ENCODE measurements at regions not wholly inside any gene's neighbourhood (a gene's known extent, or its start where the extent isn't known, plus 50 kb on each side); places are given as distances from the start of the nearest gene placed in this dataset.
"Not testable (repeated sequence)": the region's sequence is repeated elsewhere in the genome, so short reads cannot be mapped to it uniquely, and the experiment has no call there.

- DNase-seq = not testable (repeated sequence)
Measured at GRCh38 chr4:27075603-27076002, 215.0 kb downstream of the STIM2 start.

GRCh38 chr4:27078934-27079455 lies 218.4 kb downstream of the STIM2 start:
- DNase-seq = no peak

GRCh38 chr4:27081675-27082586 lies 221.3 kb downstream of the STIM2 start:
- DNase-seq = no peak

- no peak for DNase-seq
Measured at GRCh38 chr4:27082776-27083175, 222.1 kb downstream of the STIM2 start.

GRCh38 chr4:27084685-27085361 lies 224.2 kb downstream of the STIM2 start:
- peak; percentile 6 to 17 for DNase-seq

- DNase-seq = no peak
Measured at GRCh38 chr4:27085396-27085795, 224.8 kb downstream of the STIM2 start.

- DNase-seq = no peak
Measured at GRCh38 chr4:27087306-27088045, 226.8 kb downstream of the STIM2 start.

GRCh38 chr4:27088491-27088890 lies 227.8 kb downstream of the STIM2 start:
- DNase-seq = no peak

- DNase-seq = no peak
Measured at GRCh38 chr4:27089186-27089585, 228.5 kb downstream of the STIM2 start.

GRCh38 chr4:27090406-27090805 lies 229.8 kb downstream of the STIM2 start:
- no peak for DNase-seq

GRCh38 chr4:27094224-27094623 lies 233.6 kb downstream of the STIM2 start:
- DNase-seq = no peak

GRCh38 chr4:27094783-27095182 lies 234.1 kb downstream of the STIM2 start:
- no peak for DNase-seq

- no peak for DNase-seq
Measured at GRCh38 chr4:27096142-27096824, 235.6 kb downstream of the STIM2 start.

- no peak for DNase-seq
Measured at GRCh38 chr4:27098034-27098433, 237.4 kb downstream of the STIM2 start.

GRCh38 chr4:27100713-27101112 lies 240.1 kb downstream of the STIM2 start:
- DNase-seq = no peak

GRCh38 chr4:27101126-27101525 lies 240.5 kb downstream of the STIM2 start:
- no peak for DNase-seq

- DNase-seq = no peak
Measured at GRCh38 chr4:27101561-27101960, 240.9 kb downstream of the STIM2 start.

- no peak for DNase-seq
Measured at GRCh38 chr4:27111627-27112026, 251.0 kb downstream of the STIM2 start.

- DNase-seq = no peak
Measured at GRCh38 chr4:27112587-27112986, 251.9 kb downstream of the STIM2 start.

- no peak for DNase-seq
Measured at GRCh38 chr4:27115221-27115620, 254.6 kb downstream of the STIM2 start.

- no peak for DNase-seq
Measured at GRCh38 chr4:27117453-27117852, 256.8 kb downstream of the STIM2 start.

- DNase-seq = no peak
Measured at GRCh38 chr4:27119239-27119638, 258.6 kb downstream of the STIM2 start.

- no peak for DNase-seq
Measured at GRCh38 chr4:27121830-27122229, 261.2 kb downstream of the STIM2 start.
